ENCODE measurements at regions not wholly inside any gene's neighbourhood (a gene's known extent, or its start where the extent isn't known, plus 50 kb on each side); places are given as distances from the start of the nearest gene placed in this dataset.

DNA sequence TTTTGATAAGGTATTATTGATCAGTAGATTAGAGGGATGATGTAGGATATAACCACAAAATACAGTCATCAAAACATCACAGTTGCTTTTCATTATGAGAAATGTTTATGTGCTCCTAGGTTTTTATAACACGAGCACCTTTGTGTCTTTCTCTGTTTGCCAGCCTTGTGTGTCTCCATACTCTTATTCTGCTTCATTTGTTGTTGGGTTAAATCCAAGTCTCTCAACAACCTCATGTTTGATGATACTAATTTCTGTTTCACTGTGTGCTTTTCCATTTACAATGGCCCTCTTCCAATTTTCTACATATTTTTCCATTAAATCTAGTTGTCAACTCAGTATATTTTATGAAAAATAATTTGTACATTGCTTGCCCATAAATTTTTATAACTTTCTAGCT is 107.7 kb upstream of the POU2AF2 start:
- DNase-seq = no peak

DNA sequence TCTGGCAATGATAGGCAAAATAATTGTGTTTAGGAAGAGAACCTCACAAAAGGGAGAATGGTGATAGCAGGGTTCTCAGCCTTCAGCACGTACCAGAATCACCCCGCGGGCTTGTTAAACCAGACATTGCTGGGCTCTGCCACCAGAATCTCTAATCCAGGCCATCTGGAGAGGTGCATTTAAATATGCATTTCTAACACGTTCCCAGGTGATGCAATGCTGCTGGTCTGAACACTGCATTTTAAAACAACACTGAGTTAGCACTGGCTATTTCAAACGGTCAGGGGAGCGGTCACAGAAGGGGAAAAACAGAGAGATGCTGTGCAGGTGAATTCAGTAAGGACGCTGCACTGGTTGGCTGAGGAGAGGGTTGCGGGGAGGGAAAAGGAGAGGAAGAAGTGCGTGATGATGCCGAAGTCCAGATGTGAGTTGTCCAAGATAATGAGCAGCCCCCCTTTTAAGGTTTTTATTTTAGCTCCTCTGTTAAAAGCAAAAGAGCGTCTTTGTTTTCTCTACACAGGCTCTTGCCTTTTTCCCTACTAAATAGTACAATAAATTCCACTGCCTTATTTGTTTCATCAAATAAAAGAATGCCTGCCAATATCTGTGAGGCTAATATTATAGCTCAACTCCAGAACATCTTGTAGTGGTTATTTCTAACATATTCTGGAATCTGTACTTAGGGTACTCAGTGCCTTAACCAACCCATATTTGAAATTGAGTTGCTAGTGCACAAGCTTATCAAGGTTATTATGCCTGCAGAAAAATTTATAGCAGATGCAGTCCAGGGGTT is 109.6 kb upstream of the POU2AF2 start:
- DNase-seq = no peak

DNA sequence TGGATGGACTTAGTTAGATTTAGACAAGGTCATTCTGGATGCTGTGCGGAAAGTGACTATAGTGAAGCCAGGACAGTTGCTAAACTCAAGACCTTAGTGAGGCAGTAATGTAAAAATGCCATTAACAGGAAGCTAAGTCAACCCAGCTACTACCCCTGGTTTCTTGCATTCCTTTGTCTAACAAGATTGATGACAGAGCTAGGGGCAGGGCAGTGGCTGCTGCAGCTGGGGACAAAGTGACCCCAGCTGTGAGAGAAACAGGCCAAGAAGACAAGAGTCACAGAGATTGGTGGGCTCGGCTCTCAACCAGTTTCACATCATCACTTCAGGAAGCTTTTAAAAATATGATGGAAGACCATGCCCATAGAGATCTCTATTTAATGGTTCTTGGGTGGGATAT is 110.4 kb upstream of the POU2AF2 start:
- no peak for DNase-seq

DNA sequence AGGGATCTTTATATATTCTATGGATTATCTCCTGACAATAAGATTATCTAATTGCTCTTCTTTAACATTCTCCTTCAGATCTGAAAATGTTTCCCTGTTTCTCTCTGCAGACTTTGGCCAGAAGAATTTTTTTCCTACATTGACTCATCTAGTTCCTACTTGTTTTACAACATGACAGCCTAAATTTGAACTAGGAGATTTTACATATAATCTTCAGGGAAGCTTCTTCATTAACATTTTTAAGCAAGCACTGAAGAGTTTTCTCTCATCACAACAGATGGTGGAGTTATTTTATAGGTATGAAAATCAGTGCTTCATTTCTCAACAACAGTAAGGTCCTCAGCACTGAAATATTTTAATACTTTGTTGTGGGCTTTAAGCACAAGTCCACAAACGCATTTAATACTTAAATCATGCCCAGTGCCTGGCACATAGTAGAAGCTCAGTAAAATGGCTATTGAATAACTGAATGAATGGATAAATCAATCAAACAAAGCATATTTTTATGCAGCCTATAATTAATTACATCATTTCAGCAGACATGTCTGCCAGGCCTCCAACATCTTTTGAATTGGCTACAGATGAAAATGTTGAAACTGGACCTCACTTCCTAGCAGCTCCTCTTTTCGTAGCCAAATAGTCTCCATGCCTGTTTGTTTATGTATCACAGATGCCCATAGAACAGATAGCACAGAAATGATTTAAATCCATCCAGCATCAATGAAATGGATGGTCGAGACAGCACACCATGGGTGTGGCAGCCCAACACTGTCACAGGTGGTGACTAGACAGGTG is 117.3 kb upstream of the POU2AF2 start:
- no peak for DNase-seq

DNA sequence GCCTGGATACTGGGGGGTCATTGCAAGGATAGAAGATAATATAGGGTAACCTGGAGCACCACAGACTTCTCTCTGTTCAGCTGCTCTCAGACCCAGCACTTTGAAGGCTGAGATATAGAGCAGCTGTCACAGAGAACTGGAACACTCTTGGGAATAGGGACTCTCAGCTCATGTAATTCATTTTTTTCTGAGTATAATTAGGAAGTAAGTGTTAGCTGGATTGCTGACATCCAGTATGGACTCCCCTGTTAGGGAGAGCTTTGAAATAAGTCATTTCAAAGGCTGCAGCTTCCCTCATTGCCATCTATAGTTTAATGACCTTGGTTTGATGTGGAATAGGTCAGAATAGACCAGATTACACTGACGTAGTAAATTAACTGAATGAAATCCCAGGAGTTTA is 120.8 kb upstream of the POU2AF2 start:
- no peak for DNase-seq

DNA sequence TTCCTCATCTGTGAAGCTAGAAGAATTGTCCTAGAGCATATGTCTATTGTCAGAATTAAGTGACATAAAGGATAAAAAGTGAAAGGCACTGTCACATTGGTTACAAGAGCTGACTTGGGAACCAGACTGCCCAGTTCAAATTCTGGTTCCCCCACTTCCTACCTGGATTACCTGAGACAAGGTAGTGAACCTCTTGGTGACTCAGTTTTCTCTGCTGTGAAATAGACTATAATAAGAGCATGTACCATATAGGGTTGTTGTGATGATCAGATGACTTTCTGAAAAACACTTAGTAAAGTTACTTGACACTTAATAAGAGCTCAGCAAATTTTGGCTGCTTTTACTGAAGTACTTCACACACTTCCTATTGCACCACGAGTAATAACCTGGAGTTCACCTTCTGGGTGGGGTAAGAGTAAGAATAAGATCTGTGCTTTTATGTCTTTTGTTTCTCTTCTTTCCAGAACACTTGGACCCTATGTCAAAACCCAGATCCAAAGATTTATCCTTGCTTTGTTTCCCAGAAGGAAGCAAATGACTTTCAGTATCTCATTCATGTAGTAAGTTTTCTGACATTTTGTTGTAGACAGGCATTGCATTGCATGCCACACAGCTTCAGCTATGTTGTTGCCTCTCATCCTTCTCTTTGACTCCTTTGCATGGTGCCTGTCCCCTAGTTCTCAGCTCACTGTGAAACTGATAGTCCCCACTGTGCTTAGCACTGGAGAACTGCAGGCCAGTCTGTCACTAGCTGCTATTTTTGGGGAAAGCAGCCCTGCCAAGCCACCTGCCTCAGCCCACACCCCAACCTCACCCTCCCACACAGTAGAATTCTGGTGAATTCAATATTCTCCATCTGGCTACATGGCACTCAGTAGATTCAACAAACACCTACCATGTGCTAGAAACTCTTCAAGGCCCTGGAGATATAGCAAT is 121.8 kb upstream of the POU2AF2 start:
- DNase-seq = no peak

DNA sequence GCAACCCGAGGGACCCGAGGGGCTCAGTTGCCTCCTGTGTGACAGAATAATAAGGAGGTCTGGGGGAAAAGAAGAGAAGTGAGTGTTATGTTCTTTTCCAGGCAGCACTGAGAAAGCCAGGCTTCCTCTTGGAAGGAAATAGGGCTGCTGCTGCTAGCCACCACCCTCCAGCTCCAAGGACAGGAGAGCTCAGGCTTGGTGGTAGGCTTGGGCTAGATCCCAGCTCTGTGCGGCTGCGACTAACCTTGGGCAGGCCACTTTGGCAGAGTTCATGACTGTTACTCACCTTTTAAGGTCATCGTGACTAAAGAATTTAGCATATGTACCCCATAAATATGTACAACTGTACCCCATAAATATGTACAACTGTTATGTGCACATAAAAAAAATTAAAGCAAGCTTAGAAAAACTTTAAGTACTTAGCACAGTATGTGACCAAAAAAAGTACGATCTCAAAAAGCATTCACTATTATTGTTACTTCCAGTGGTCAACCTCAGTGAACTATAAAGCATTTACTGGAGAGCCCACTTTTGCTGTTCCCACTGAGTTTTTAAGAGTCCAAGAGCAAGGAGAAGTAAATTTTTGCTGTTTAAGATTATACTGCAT is 124.7 kb upstream of the POU2AF2 start:
- DNase-seq = no peak

DNA sequence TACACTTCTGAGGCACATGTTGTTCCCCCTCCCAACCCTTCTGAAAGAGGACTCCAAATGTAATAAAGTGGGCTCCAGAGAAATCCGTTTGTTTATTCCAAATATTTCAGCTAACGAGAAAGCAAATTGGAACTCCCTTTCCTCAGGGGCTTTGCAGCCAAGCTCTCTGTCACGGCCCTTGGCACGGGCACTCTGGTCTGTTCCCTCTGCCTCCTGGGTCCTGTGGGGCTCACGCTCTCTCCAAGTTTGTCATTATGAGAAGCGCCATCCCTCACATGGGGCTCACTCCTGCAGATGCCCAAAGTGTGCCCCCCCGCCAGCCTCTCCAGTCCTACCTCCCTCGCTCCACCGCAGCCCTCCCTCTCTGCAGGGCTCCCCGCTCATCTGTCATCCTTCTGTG is 125.4 kb upstream of the POU2AF2 start:
- no peak for DNase-seq

DNA sequence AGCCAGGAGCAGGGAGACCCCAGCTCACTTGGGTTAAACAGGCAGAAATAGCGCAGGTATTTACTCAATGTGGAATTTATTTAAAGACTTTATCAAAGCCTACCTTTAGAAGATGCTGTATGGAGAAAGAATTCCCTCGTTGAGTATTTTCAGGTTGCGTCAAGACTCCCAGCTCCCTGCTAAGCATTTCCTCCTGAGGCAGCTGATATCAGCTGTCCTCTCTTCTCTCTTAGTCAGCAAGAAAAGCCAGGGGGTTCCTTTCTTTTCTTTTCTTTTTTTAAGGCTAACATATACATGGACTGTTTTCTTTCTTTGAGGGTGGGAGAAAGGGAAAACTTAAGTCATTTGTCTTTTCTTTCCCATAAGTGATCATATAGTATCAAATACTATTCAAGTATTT is 125.8 kb upstream of the POU2AF2 start:
- no peak for DNase-seq

DNA sequence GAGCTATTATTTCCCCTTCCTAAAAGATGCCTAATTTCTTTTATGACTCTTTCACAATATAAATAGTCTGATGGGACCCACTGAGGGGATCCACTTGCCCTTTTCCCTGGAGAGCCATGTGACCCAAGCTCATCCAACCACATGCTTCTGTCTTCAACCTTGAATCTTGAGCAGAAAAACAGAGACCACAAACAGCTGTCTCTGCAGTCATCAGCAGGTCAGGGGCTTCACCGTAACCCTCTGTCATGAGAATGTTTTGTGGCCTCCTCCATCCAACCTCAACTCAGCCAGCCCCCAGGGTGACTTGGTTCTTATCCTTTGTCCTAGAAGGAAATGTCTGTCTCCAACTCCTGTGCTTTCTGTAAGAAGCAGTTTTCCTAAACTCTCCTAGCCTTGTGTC is 129.6 kb upstream of the POU2AF2 start:
- no peak for DNase-seq

DNA sequence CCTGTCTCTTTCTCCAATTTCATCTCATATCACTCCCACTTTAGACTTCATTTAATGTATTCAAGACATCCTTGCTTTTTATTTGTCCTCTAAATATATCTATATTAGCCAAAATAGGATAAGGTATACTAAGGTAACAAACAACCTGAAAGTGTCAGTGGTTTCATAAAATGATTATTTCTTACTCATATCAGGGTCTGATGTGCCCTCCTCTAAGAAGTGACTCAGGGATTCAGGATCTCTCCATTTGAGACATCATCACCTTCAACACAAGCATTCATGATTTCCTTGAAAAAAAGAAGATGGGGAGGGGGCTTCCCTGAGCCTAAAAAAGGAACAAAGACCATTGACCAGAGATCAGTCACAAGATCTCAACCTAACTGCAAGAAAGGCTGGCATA is 131.4 kb upstream of the POU2AF2 start:
- no peak for DNase-seq

DNA sequence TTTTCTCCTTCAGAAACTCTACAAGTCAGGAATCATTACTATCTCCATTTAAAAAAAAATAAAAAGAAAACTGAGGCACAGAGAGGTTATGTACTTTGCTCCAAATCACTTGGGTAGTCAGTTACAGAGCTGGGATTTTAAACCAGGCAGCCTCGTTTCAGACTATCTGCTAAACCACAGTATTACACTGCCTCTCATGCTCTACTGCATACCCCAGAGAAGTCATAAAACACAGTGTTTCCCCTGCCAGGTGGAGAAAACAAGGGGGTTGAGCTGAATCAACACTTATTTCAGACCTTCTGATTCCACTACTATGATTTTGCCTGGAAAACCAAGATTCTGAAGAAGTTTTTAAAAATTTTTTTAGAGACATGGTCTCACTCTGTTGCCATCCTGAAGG is 132.9 kb upstream of the POU2AF2 start:
- no peak for DNase-seq

DNA sequence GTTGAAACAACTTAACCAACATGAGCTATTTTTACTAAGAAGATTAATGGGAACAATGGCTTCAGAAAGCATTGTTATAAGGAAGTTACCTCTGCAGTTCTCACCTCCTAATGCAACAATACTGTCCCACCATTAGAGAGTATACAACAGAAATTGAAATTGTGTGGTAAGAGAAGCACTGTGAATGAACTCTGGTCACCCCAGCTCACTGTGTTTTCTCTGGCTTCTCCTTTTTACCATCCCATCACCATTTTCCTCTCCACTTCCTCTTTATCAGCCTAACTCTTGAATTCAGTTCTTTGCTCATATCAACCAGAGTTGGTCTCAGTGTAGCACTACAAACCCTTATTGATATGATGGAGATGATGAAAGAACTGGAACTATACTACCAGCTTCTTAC is 138.0 kb upstream of the POU2AF2 start:
- no peak for DNase-seq

DNA sequence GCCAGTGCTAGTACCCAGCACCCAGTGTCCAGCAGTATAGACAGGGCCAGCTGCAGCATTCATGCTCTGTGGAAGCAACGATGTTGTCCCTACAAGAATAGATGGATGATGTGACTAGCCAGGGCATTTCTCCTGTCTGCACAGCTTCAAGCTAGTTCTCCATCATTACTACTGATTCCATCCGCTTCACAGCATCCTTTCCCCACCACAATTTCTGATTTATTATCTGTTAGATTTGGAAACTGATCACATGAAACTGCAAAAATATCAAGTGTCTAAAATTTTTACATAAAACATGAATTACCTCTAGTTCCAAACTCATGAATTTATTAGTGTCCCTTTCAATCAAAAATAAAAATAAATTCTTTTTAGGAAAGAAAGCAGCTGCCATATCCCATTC is 138.9 kb upstream of the POU2AF2 start:
- DNase-seq = no peak

DNA sequence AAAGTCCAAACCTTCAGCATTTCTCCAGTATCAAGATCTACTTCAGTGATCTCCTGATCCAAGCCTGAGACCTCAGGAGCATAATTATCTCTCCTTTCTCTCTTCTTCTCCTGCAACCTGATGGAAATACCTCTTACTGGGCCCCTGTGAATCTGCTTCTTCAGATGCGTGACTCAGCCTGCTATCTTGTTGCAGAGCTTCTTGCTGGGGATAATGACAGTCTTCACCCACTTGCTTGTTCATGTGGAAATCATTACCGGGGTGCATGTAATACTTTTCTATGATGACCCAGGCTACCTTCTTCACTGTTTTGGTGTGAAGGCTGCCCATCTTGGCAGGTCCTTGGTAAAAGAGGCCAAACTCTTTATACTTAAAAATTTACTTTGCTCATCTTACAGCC is 140.0 kb upstream of the POU2AF2 start:
- no peak for DNase-seq

DNA sequence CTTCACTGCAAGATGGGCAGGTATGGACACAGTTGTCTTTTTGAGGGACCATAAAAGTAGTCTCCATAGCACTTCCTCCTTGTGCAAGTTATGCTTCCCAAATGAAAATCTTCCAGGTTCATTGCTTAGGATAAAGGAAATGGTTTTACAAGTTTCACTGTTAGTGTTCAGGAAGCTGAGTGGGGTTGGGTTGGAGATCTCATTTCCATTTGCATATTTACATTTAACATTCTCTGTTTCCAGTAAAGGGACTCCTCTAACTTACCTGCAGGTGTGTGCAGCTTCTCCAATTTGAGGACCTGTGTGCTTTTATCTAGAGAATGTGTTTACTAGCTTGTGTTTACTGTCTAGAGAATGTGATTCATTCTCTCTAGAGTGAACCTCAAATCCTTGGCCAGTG is 141.3 kb upstream of the POU2AF2 start:
- no peak for DNase-seq

DNA sequence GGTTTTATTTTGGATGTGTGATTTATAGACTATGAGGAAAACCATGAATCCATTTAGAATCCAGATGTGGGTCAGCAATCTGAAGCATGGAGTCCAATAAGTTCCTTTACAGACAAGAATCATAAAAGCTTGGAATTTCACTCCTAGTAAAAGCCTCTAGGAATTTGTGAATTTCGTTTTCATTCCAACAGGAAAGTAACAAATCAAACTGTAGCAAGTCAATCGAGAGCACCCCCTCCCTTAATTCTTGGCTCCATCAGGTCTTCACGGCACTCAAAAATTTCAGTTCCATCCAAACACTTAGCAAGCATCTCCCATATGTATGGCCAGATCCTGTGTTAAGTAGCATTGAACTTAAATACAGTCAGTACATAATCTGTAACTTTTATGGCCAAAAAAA is 143.6 kb upstream of the POU2AF2 start:
- DNase-seq = no peak

DNA sequence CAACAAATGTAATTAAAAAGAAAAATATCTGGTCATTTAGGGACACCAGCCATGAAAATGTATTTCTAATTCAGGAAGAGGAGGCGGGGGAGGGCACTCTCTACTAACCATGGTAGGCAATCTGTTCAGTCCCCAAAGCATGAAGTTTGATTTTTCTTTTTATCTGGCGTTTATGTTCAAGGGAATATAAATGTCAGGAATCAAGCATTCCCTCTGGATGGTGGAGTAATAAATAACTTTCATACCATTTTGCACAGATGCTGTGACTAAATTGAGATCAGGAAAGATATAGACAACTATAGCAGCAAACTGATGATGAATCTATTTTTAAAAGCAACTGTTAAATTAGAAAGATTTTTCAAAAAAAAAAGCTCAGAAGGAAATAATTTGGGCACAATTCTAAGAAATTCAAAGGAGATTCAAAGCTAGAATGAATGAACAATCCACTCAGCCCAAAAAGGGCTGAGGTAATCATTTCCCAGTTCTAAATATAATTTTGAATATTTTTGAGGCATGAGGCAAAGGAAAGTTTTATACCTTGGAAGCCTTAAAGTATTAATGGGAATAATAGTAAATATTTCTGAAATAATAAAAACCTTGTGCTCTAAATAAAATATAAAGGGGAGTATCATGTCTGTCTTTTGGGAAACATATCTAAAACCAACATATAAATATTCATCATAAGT is 146.4 kb upstream of the POU2AF2 start:
- no peak for DNase-seq

DNA sequence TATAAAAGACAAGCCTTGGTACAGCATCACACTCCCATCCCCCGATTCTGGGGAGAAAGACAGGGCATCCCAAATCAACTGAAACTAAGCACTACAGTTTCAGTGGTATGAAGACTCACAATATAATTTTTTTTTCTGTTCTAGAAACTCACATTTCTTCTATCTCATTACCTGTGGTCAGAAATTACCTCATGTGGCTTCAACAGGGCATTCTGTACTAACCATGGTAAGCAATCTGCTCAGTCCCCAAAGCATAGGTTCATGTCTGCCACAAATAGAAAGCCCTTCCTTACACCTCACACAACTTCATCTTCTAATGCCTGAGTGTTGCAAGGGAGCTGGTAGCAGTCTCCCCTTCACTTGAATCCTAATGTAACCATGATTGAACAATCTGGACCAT is 147.4 kb upstream of the POU2AF2 start:
- no peak for DNase-seq

DNA sequence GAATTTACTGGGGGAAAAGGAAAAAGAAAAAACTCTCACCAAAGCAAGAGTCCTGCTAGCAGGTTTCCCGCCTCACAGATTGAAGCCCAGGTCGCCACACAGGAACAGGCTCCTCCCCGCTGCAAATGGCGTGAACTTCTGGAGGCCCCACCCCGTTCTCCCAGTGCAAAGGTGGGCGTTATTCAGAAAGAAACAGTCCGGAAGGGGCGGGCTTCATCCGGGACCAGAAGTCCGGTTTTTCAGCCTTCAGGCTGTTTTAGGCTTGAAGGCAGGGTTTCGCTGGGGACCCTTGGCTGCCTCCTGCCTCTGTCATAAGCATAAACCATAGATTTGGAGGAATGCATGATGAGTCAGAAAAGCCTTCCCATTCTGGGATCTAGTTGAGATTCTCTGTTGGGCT is 148.3 kb upstream of the POU2AF2 start:
- DNase-seq = peak; percentile 17

DNA sequence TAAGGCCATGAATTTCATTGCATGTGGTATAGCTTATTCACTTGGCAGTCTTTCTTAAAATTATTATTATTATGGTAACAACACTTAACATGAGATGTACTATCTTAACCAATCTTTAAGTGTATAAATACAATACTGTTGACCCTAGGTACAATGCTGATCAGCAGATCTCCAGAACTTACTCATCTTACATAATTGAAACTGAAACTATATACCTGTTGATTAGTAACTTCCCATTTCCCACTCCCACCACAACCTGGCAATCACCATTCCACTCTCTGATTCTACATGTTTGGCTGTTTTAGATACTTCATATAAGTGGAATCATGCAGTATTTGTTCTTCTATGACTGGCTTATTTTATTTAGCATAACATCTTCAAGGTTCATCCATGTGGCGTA is 150.2 kb upstream of the POU2AF2 start:
- DNase-seq = no peak

DNA sequence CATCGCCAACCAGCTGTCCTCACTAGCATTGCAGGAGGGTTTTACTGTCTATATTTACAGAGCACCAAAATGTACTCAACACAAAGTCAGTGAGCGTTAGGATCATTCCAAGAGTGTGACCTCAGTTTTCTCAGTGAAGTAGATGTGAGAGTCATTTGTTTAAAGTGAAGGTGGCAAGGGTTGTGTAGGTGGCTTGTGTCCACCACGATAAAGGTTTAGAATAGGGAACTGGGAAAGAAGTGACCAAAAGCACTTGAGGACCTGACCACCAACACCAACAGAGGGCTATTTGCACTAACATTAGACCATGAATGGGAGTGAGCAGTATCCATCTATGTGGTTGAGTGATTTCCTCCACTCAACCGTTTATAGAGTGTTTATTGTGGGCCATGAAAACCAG is 152.5 kb upstream of the POU2AF2 start:
- no peak for DNase-seq
